Neural cell (in vitro differentiated cells): ENCODE measurements at regions not wholly inside any gene's neighbourhood (a gene's known extent, or its start where the extent isn't known, plus 50 kb on each side); places are given as distances from the start of the nearest gene placed in this dataset.

ENCODE experiments used
- H2AFZ ChIP-seq: fragments of 200-600, 300-800 bp; sonication (generic), shearing (Covaris generic); 2 replicates; pipeline ENCODE4 v1.6.0; 2014; ENCODE audit warnings: low read depth, mild to moderate bottlenecking, antibody characterized with exemption, low read length, moderate library complexity
- H3F3A ChIP-seq: fragments of 200-600 bp; shearing (Covaris generic); 2 replicates; pipeline ENCODE4 v1.6.1; 2016; ENCODE audit warnings: mild to moderate bottlenecking, moderate library complexity, mixed read lengths, antibody characterized with exemption, low read length; ENCODE audit not compliant: insufficient read depth, poor library complexity, severe bottlenecking
- H3K27ac ChIP-seq: fragments of 200-600, 300-800 bp; sonication (generic), shearing (Covaris generic); 2 replicates; pipeline ENCODE4 v1.5.1; 2014; ENCODE audit warnings: mild to moderate bottlenecking, low read length, moderate library complexity
- H3K27me3 ChIP-seq: fragments of 300-800, 200-600 bp; sonication (generic), shearing (Covaris generic); 2 replicates; pipeline ENCODE4 v1.6.0; 2014; ENCODE audit warnings: mild to moderate bottlenecking, low read depth, low read length, moderate library complexity; ENCODE audit not compliant: insufficient read depth
- H3K36me3 ChIP-seq: fragments of 300-800, 200-600 bp; sonication (generic), shearing (Covaris generic); 2 replicates; pipeline ENCODE4 v1.5.1; 2014; ENCODE audit warnings: mild to moderate bottlenecking, antibody characterized with exemption, low read length, moderate library complexity; ENCODE audit not compliant: insufficient read depth
- H3K4me2 ChIP-seq: fragments of 300-800, 200-600 bp; sonication (generic), shearing (Covaris generic); 2 replicates; pipeline ENCODE4 v1.6.0; 2014; ENCODE audit warnings: mild to moderate bottlenecking, low read length
- H3K4me3 ChIP-seq: fragments of 300-800, 200-600 bp; sonication (generic), shearing (Covaris generic); 2 replicates; pipeline ENCODE4 v1.5.1; 2014; ENCODE audit warnings: mild to moderate bottlenecking, low read length, moderate library complexity
- H3K79me2 ChIP-seq: fragments of 200-600 bp; shearing (Covaris generic); replicated peaks from 2 replicates; pipeline ENCODE4 v1.6.0; 2014; ENCODE audit warnings: mild to moderate bottlenecking, low read length, moderate library complexity; ENCODE audit not compliant: insufficient read depth
- H3K9ac ChIP-seq: fragments of 300-800, 200-600 bp; sonication (generic), shearing (Covaris generic); 2 replicates; pipeline ENCODE4 v1.6.1; 2016; ENCODE audit warnings: mild to moderate bottlenecking, low read length, mixed read lengths
- H3K9me2 ChIP-seq: fragments of 200-600 bp; shearing (Covaris generic); 2 replicates; pipeline ENCODE4 v1.6.1; 2016; ENCODE audit warnings: mild to moderate bottlenecking, low read length, mixed read lengths; ENCODE audit not compliant: insufficient read depth
- H3K9me3 ChIP-seq: fragments of 200-600, 300-800 bp; sonication (generic), shearing (Covaris generic); 2 replicates; pipeline ENCODE4 v1.6.1; 2016; ENCODE audit warnings: mild to moderate bottlenecking, mixed run types, low read length, moderate library complexity, mixed read lengths
- H4K20me1 ChIP-seq: fragments of 200-600 bp; shearing (Covaris generic); 2 replicates; pipeline ENCODE4 v1.6.1; 2016; ENCODE audit warnings: mild to moderate bottlenecking, mixed run types; ENCODE audit not compliant: insufficient read depth
- EP300 ChIP-seq: fragments of 450-650 bp; conservative IDR thresholded peaks from 2 replicates; pipeline ENCODE4 v1.6.1; 2014; ENCODE audit warnings: antibody characterized with exemption, mild to moderate bottlenecking, moderate library complexity; ENCODE audit not compliant: poor library complexity, severe bottlenecking
- EZH2 ChIP-seq: fragments of 200-600, 300-800 bp; shearing (Covaris generic), sonication (generic); IDR thresholded peaks from 2 replicates; pipeline ENCODE4 v1.6.1; 2014; ENCODE audit warnings: antibody characterized with exemption, low read length, borderline replicate concordance, mild to moderate bottlenecking; ENCODE audit not compliant: insufficient read depth, poor library complexity, severe bottlenecking
- MXI1 ChIP-seq: fragments of 450-650 bp; conservative IDR thresholded peaks from 2 replicates; pipeline ENCODE4 v1.6.1; 2014; ENCODE audit warnings: antibody characterized with exemption, mild to moderate bottlenecking; ENCODE audit not compliant: poor library complexity, severe bottlenecking
- POLR2AphosphoS5 ChIP-seq: IDR thresholded peaks from 2 replicates; pipeline ENCODE4 v1.6.1; 2012
- RAD21 ChIP-seq: fragments of 450-650 bp; conservative IDR thresholded peaks from 2 replicates; pipeline ENCODE4 v1.6.1; 2014; ENCODE audit warnings: antibody characterized with exemption, mild to moderate bottlenecking, moderate library complexity
- REST ChIP-seq: IDR thresholded peaks from 2 replicates; pipeline ENCODE4 v1.6.1; 2012; ENCODE audit warnings: borderline replicate concordance
- SMC3 ChIP-seq: fragments of 450-650 bp; conservative IDR thresholded peaks from 2 replicates; pipeline ENCODE4 v1.6.1; 2014; ENCODE audit warnings: antibody characterized with exemption, mild to moderate bottlenecking, moderate library complexity; ENCODE audit not compliant: poor library complexity
- TAF1 ChIP-seq: IDR thresholded peaks from 2 replicates; pipeline ENCODE4 v1.6.1; 2012; ENCODE audit warnings: low read depth
- TF ChIP-seq, protein P1 (sequence below): fragments of 450-650 bp; IDR thresholded peaks from 2 replicates; pipeline ENCODE4 v1.5.1; 2014; ENCODE audit warnings: antibody characterized with exemption, mild to moderate bottlenecking, moderate library complexity; ENCODE audit not compliant: poor library complexity, severe bottlenecking

DNA sequence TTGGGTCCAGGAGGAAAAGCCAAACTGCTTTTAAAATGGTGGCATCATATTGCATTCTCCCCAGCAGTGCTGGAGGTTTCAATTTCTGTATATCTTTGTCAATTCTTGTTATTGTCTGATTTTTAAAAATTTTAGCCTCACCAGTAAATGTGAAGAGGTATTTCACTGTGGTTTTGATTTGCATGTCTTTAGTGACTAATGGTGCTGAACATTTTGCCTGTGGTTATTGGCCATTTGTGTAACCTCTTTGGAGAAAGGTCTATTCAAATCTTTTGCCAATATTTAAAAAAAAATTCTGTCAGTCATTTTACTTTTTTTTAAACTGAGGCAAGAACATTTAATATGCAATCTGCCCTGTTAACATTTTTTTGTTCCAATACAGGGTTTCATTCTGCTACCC is 322.1 kb downstream of the TLL1 start:
- H3K4me3 ChIP-seq = no peak overlapping the region
- H3K9me2 ChIP-seq = no peaks in the 10 kb centered on the region
- H4K20me1 ChIP-seq = no peaks in the 10 kb centered on the region
- H3K27me3 ChIP-seq = no peaks in the 10 kb centered on the region
- H3F3A ChIP-seq = no peaks in the 10 kb centered on the region
- H3K36me3 ChIP-seq = no peaks in the 10 kb centered on the region
- H2AFZ ChIP-seq = no peak overlapping the region
- TF ChIP-seq RAD21 (no peak), REST (no peak), MXI1 (no peak), POLR2AphosphoS5 (no peak), SMC3 (no peak)
- no peak overlapping the region for H3K27ac ChIP-seq
- H3K79me2 ChIP-seq = no peaks in the 10 kb centered on the region
- H3K9me3 ChIP-seq = no peaks in the 10 kb centered on the region
- H3K4me2 ChIP-seq = no peak overlapping the region
- H3K9ac ChIP-seq = no peak overlapping the region

DNA sequence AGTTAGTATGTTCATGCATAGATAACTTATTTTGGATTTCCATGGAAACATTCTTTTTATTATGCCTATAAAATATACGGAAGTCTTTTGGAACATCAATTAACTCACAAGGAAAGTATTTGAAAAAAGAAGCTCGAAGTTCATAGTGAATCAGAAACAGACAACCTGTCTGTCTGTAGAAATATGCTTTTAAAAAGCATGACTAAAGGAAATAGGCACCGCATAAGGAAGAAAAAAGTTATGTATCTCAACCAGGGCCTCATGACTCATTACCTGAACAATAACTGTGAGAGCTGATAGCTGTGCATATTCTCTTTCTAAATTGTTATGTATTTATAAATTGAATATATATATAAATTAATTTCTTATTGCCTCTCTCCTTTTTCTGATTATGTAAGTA is 324.1 kb downstream of the TLL1 start:
- no peaks in the 10 kb centered on the region for H4K20me1 ChIP-seq
- no peaks in the 10 kb centered on the region for H3K27me3 ChIP-seq
- no peak overlapping the region for H3K9ac ChIP-seq
- no peak overlapping the region for H2AFZ ChIP-seq
- no peaks in the 10 kb centered on the region for H3K9me2 ChIP-seq
- no peak overlapping the region for H3K4me3 ChIP-seq
- H3K36me3 ChIP-seq = no peaks in the 10 kb centered on the region
- H3K79me2 ChIP-seq = no peaks in the 10 kb centered on the region
- no peaks in the 10 kb centered on the region for H3K9me3 ChIP-seq
- H3F3A ChIP-seq = no peaks in the 10 kb centered on the region
- H3K27ac ChIP-seq = no peak overlapping the region
- TF ChIP-seq REST = no peak
- no peak for TF ChIP-seq RAD21
- no peak for TF ChIP-seq EZH2
- TF ChIP-seq TAF1 = no peak
- TF ChIP-seq, protein P1, sequence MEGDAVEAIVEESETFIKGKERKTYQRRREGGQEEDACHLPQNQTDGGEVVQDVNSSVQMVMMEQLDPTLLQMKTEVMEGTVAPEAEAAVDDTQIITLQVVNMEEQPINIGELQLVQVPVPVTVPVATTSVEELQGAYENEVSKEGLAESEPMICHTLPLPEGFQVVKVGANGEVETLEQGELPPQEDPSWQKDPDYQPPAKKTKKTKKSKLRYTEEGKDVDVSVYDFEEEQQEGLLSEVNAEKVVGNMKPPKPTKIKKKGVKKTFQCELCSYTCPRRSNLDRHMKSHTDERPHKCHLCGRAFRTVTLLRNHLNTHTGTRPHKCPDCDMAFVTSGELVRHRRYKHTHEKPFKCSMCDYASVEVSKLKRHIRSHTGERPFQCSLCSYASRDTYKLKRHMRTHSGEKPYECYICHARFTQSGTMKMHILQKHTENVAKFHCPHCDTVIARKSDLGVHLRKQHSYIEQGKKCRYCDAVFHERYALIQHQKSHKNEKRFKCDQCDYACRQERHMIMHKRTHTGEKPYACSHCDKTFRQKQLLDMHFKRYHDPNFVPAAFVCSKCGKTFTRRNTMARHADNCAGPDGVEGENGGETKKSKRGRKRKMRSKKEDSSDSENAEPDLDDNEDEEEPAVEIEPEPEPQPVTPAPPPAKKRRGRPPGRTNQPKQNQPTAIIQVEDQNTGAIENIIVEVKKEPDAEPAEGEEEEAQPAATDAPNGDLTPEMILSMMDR = no peak
- TF ChIP-seq MXI1 = no peak
- no peak for TF ChIP-seq SMC3
- no peak for TF ChIP-seq POLR2AphosphoS5
- no peak for TF ChIP-seq EP300
- no peak overlapping the region for H3K4me2 ChIP-seq
